ENCODE measurements at regions not wholly inside any gene's neighbourhood (a gene's known extent, or its start where the extent isn't known, plus 50 kb on each side); places are given as distances from the start of the nearest gene placed in this dataset.

DNA sequence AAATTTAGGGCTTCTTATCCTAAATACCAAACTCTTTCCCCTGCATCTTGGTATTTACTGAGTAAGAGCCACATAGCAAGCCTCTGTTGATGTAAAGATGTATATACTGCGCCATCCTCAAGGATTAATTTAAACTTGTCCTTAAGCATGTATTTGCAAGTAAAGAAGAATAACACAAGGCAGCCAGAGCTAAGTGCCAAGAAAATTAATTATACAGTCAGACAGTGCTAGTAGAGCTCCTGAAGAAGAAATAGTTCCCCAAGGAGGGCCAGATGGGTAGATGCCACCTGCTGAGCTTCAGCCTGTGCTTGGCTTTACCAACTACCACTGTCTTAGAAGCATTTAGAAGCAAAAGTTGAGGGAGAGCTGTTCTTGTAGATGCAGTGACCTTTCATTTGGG is 470.0 kb downstream of the BUD13 start:
- TF ChIP-seq CBX2 (IDR thresholded peaks at IDR 0.05; ENCODE audit: low read depth, low read length) (no peak), CBX2 (CRISPR knock-in tag; IDR thresholded peaks at IDR 0.05; ENCODE audit: low read depth) (no peak), NFATC3 (CRISPR knock-in tag; IDR thresholded peaks at IDR 0.05) (no peak), ZNF569 (CRISPR knock-in tag; IDR thresholded peaks at IDR 0.05; ENCODE audit: borderline replicate concordance) (no peak), ZNF496 (CRISPR knock-in tag; IDR thresholded peaks at IDR 0.05; ENCODE audit: insufficient replicate concordance) (no peak), MAFF (IDR thresholded peaks at IDR 0.05; ENCODE audit: low read depth, low read length) (no peak), RFX5 (IDR thresholded peaks at IDR 0.05; ENCODE audit: low read depth, low read length) (no peak), SRF (IDR thresholded peaks at IDR 0.05; ENCODE audit: low read depth, low read length) (no peak), BRCA1 (CRISPR knock-in tag; IDR thresholded peaks at IDR 0.05) (no peak), ZNF24 (IDR thresholded peaks at IDR 0.05) (no peak), FOXA3 (CRISPR knock-in tag; IDR thresholded peaks at IDR 0.05) (no peak), RFX1 (IDR thresholded peaks at IDR 0.05) (no peak)
- TF ChIP-seq, protein P1, sequence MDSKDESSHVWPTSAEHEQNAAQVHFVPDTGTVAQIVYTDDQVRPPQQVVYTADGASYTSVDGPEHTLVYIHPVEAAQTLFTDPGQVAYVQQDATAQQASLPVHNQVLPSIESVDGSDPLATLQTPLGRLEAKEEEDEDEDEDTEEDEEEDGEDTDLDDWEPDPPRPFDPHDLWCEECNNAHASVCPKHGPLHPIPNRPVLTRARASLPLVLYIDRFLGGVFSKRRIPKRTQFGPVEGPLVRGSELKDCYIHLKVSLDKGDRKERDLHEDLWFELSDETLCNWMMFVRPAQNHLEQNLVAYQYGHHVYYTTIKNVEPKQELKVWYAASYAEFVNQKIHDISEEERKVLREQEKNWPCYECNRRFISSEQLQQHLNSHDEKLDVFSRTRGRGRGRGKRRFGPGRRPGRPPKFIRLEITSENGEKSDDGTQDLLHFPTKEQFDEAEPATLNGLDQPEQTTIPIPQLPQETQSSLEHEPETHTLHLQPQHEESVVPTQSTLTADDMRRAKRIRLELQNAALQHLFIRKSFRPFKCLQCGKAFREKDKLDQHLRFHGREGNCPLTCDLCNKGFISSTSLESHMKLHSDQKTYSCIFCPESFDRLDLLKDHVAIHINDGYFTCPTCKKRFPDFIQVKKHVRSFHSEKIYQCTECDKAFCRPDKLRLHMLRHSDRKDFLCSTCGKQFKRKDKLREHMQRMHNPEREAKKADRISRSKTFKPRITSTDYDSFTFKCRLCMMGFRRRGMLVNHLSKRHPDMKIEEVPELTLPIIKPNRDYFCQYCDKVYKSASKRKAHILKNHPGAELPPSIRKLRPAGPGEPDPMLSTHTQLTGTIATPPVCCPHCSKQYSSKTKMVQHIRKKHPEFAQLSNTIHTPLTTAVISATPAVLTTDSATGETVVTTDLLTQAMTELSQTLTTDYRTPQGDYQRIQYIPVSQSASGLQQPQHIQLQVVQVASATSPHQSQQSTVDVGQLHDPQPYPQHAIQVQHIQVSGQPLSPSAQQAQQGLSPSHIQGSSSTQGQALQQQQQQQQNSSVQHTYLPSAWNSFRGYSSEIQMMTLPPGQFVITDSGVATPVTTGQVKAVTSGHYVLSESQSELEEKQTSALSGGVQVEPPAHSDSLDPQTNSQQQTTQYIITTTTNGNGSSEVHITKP (CRISPR knock-in tag; IDR thresholded peaks at IDR 0.05; ENCODE audit: low read depth), result no peak

Measured in HepG2 (cell line).